Liver (tissue), 3 donors: ENCODE measurements at regions not wholly inside any gene's neighbourhood (a gene's known extent, or its start where the extent isn't known, plus 50 kb on each side); places are given as distances from the start of the nearest gene placed in this dataset.

ENCODE experiments used
- CTCF ChIP-seq: fragments of 150-350 bp; IDR thresholded peaks from 2 replicates; pipeline ENCODE4 v1.5.1; 2017; ENCODE audit warnings: improper control_type of control experiment, low read depth, low read length; ENCODE audit not compliant: missing input control
- GABPA ChIP-seq, 2 donors: IDR thresholded peaks in 1 of 2; conservative IDR thresholded peaks in 1 of 2; 2 replicates each; pipeline ENCODE4 v1.6.1; 2016; ENCODE audit warnings: antibody characterized with exemption in 2 of 2, mild to moderate bottlenecking in 1 of 2, moderate library complexity in 1 of 2
- HNF4A ChIP-seq, 2 donors: conservative IDR thresholded peaks; 2 replicates each; pipeline ENCODE4 v1.6.1; 2016; ENCODE audit warnings: antibody characterized with exemption in 2 of 2, mild to moderate bottlenecking in 2 of 2
- JUND ChIP-seq, 2 donors: IDR thresholded peaks; 2 replicates each; pipeline ENCODE4 v1.6.1; 2016; ENCODE audit warnings: antibody characterized with exemption in 2 of 2
- NR2F2 ChIP-seq: IDR thresholded peaks from 2 replicates; pipeline ENCODE4 v1.6.1; 2016; ENCODE audit warnings: antibody characterized with exemption
- RAD21 ChIP-seq, 2 donors: IDR thresholded peaks; 2 replicates each; pipeline ENCODE4 v1.6.1; 2016; ENCODE audit warnings: antibody characterized with exemption in 2 of 2, mild to moderate bottlenecking in 2 of 2
- REST ChIP-seq: IDR thresholded peaks from 2 replicates; pipeline ENCODE4 v1.6.1; 2016; ENCODE audit warnings: antibody characterized with exemption, mild to moderate bottlenecking
- RXRA ChIP-seq, 2 donors: IDR thresholded peaks; 2 replicates each; pipeline ENCODE4 v1.6.1; 2017 to 2018; ENCODE audit warnings: antibody characterized with exemption in 2 of 2, mild to moderate bottlenecking in 1 of 2
- SP1 ChIP-seq: IDR thresholded peaks from 2 replicates; pipeline ENCODE4 v1.6.1; 2018; ENCODE audit warnings: antibody characterized with exemption, mild to moderate bottlenecking
- TAF1 ChIP-seq: conservative IDR thresholded peaks from 2 replicates; pipeline ENCODE4 v1.6.1; 2016; ENCODE audit warnings: antibody characterized with exemption, mild to moderate bottlenecking
- YY1 ChIP-seq: IDR thresholded peaks from 2 replicates; pipeline ENCODE4 v1.6.1; 2016; ENCODE audit warnings: antibody characterized with exemption, mild to moderate bottlenecking
- TF ChIP-seq, protein P1 (sequence below): IDR thresholded peaks from 2 replicates; pipeline ENCODE4 v1.6.1; 2016; ENCODE audit warnings: antibody characterized with exemption
- TF ChIP-seq, protein P2 (sequence below): IDR thresholded peaks from 2 replicates; pipeline ENCODE4 v1.6.1; 2016; ENCODE audit warnings: antibody characterized with exemption
- TF ChIP-seq, protein P3 (sequence below): IDR thresholded peaks from 2 replicates; pipeline ENCODE4 v1.6.1; 2016; ENCODE audit warnings: antibody characterized with exemption
- donor health status: healthy.
- donor health status: healthy.

- no peak for TF ChIP-seq TAF1
- no peak for TF ChIP-seq CTCF
- TF ChIP-seq HNF4A (conservative IDR thresholded peaks at IDR 0.05), result peak; percentile 91 to 97
- TF ChIP-seq JUND (IDR thresholded peaks at IDR 0.05), result peak; percentile 87 to 94
- TF ChIP-seq GABPA (IDR thresholded peaks at IDR 0.05 in 1 of 2, conservative IDR thresholded peaks at IDR 0.05 in 1 of 2), result no peak
- TF ChIP-seq, protein P1, sequence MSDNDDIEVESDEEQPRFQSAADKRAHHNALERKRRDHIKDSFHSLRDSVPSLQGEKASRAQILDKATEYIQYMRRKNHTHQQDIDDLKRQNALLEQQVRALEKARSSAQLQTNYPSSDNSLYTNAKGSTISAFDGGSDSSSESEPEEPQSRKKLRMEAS, result peak; percentile 35
- peak; percentile 28 to 42 for TF ChIP-seq RAD21 (IDR thresholded peaks at IDR 0.05)
- TF ChIP-seq NR2F2, result peak; percentile 81
- peak; percentile 46 for TF ChIP-seq REST
- TF ChIP-seq, protein P2, sequence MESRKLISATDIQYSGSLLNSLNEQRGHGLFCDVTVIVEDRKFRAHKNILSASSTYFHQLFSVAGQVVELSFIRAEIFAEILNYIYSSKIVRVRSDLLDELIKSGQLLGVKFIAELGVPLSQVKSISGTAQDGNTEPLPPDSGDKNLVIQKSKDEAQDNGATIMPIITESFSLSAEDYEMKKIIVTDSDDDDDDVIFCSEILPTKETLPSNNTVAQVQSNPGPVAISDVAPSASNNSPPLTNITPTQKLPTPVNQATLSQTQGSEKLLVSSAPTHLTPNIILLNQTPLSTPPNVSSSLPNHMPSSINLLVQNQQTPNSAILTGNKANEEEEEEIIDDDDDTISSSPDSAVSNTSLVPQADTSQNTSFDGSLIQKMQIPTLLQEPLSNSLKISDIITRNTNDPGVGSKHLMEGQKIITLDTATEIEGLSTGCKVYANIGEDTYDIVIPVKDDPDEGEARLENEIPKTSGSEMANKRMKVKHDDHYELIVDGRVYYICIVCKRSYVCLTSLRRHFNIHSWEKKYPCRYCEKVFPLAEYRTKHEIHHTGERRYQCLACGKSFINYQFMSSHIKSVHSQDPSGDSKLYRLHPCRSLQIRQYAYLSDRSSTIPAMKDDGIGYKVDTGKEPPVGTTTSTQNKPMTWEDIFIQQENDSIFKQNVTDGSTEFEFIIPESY, result peak; percentile 36
- TF ChIP-seq YY1, result no peak
- TF ChIP-seq, protein P3, sequence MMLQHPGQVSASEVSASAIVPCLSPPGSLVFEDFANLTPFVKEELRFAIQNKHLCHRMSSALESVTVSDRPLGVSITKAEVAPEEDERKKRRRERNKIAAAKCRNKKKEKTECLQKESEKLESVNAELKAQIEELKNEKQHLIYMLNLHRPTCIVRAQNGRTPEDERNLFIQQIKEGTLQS, result peak; percentile 80
- peak; percentile 94 to 96 for TF ChIP-seq RXRA (IDR thresholded peaks at IDR 0.05)
- TF ChIP-seq SP1, result peak; percentile 74
These were observed 101.0 kb upstream of the DTNBP1 start for GRCh38 chr6:15763837-15764236.
